Liver (tissue), 8 donors: ENCODE measurements at regions not wholly inside any gene's neighbourhood (a gene's known extent, or its start where the extent isn't known, plus 50 kb on each side); places are given as distances from the start of the nearest gene placed in this dataset.

Source experiments
- DNase-seq: peaks from one replicate; pipeline ENCODE4 v3.0.0-alpha.2; 2017; ENCODE audit warnings: low spot score
- H3K27ac ChIP-seq, 2 donors: one replicate each; pipeline ENCODE4 v1.7.0; 2013; ENCODE audit warnings: inconsistent platforms in 2 of 2, low read length in 2 of 2, control low read depth in 1 of 2, low read depth in 1 of 2, mild to moderate bottlenecking in 1 of 2
- H3K27me3 ChIP-seq, 4 donors: one replicate each; pipeline versions ENCODE4 v1.6.1 to v1.7.0; 2013; ENCODE audit warnings: low read length in 3 of 4, inconsistent platforms in 1 of 4, mild to moderate bottlenecking in 1 of 4, moderate library complexity in 1 of 4; ENCODE audit not compliant: control insufficient read depth in 4 of 4, insufficient read depth in 4 of 4
- H3K36me3 ChIP-seq, 4 donors: one replicate each; pipeline versions ENCODE4 v1.6.1 to v1.7.0; 2013; ENCODE audit warnings: low read length in 3 of 4, mild to moderate bottlenecking in 3 of 4, low read depth in 1 of 4, moderate library complexity in 1 of 4; ENCODE audit not compliant: control insufficient read depth in 4 of 4, insufficient read depth in 3 of 4
- H3K4me1 ChIP-seq, 4 donors: one replicate each; pipeline versions ENCODE4 v1.6.1 to v1.7.0; 2013; ENCODE audit warnings: low read length in 3 of 4, mild to moderate bottlenecking in 3 of 4, moderate library complexity in 1 of 4; ENCODE audit not compliant: control insufficient read depth in 4 of 4, insufficient read depth in 4 of 4
- H3K4me3 ChIP-seq, 3 donors: one replicate each; pipeline versions ENCODE4 v1.6.1 to v1.7.0; 2013; ENCODE audit warnings: low read length in 3 of 3, control low read depth in 1 of 3, low read depth in 1 of 3, mild to moderate bottlenecking in 1 of 3
- H3K9ac ChIP-seq, 2 donors: one replicate each; pipeline ENCODE4 v1.7.0; 2013; ENCODE audit warnings: low read length in 2 of 2, mild to moderate bottlenecking in 2 of 2, moderate library complexity in 2 of 2, control low read depth in 1 of 2, low read depth in 1 of 2
- H3K9me3 ChIP-seq, 4 donors: one replicate each; pipeline versions ENCODE4 v1.6.1 to v1.7.0; 2013; ENCODE audit warnings: low read length in 3 of 4; ENCODE audit not compliant: control insufficient read depth in 4 of 4
- CTCF ChIP-seq: fragments of 150-350 bp; IDR thresholded peaks from 2 replicates; pipeline ENCODE4 v1.5.1; 2017; ENCODE audit warnings: improper control_type of control experiment, low read depth, low read length; ENCODE audit not compliant: missing input control
- EGR1 ChIP-seq, 2 donors: IDR thresholded peaks; 2 replicates each; pipeline ENCODE4 v1.6.1; 2016 to 2018; ENCODE audit warnings: antibody characterized with exemption in 2 of 2, low read depth in 2 of 2
- FOXA1 ChIP-seq: IDR thresholded peaks from 2 replicates; pipeline ENCODE4 v1.6.1; 2016; ENCODE audit warnings: antibody characterized with exemption
- FOXA2 ChIP-seq: IDR thresholded peaks from 2 replicates; pipeline ENCODE4 v1.6.1; 2016; ENCODE audit warnings: antibody characterized with exemption
- GABPA ChIP-seq, 2 donors: IDR thresholded peaks in 1 of 2; conservative IDR thresholded peaks in 1 of 2; 2 replicates each; pipeline ENCODE4 v1.6.1; 2016; ENCODE audit warnings: antibody characterized with exemption in 2 of 2, mild to moderate bottlenecking in 1 of 2, moderate library complexity in 1 of 2
- HNF4A ChIP-seq, 2 donors: conservative IDR thresholded peaks; 2 replicates each; pipeline ENCODE4 v1.6.1; 2016; ENCODE audit warnings: antibody characterized with exemption in 2 of 2, mild to moderate bottlenecking in 2 of 2
- HNF4G ChIP-seq: IDR thresholded peaks from 2 replicates; pipeline ENCODE4 v1.6.1; 2016; ENCODE audit warnings: antibody characterized with exemption
- JUND ChIP-seq, 2 donors: IDR thresholded peaks; 2 replicates each; pipeline ENCODE4 v1.6.1; 2016; ENCODE audit warnings: antibody characterized with exemption in 2 of 2
- MAX ChIP-seq: IDR thresholded peaks from 2 replicates; pipeline ENCODE4 v1.6.1; 2016; ENCODE audit warnings: antibody characterized with exemption
- NR2F2 ChIP-seq: IDR thresholded peaks from 2 replicates; pipeline ENCODE4 v1.6.1; 2016; ENCODE audit warnings: antibody characterized with exemption
- RXRA ChIP-seq, 2 donors: IDR thresholded peaks; 2 replicates each; pipeline ENCODE4 v1.6.1; 2017 to 2018; ENCODE audit warnings: antibody characterized with exemption in 2 of 2, mild to moderate bottlenecking in 1 of 2
- SP1 ChIP-seq: IDR thresholded peaks from 2 replicates; pipeline ENCODE4 v1.6.1; 2018; ENCODE audit warnings: antibody characterized with exemption, mild to moderate bottlenecking
- TAF1 ChIP-seq: conservative IDR thresholded peaks from 2 replicates; pipeline ENCODE4 v1.6.1; 2016; ENCODE audit warnings: antibody characterized with exemption, mild to moderate bottlenecking
- YY1 ChIP-seq: IDR thresholded peaks from 2 replicates; pipeline ENCODE4 v1.6.1; 2016; ENCODE audit warnings: antibody characterized with exemption, mild to moderate bottlenecking
- WGBS: extraction: QIAGEN DNeasy Blood & Tissue Kit; methylation state at CpG from one replicate; pipeline ENCODE4 v1.1.7; 2013; 5-methylcytosine and 5-hydroxymethylcytosine counted together
- TF ChIP-seq, protein P1 (sequence below): IDR thresholded peaks from 2 replicates; pipeline ENCODE4 v1.6.1; 2016; ENCODE audit warnings: antibody characterized with exemption, mild to moderate bottlenecking
- TF ChIP-seq, protein P2 (sequence below): IDR thresholded peaks from 2 replicates; pipeline ENCODE4 v1.6.1; 2016; ENCODE audit warnings: antibody characterized with exemption
- TF ChIP-seq, protein P3 (sequence below): IDR thresholded peaks from 2 replicates; pipeline ENCODE4 v1.6.1; 2016; ENCODE audit warnings: antibody characterized with exemption
- donor health status: healthy.
- donor health status: healthy.
- donor health status: healthy.
- donor health status: healthy.
- donor health status: healthy.

DNA sequence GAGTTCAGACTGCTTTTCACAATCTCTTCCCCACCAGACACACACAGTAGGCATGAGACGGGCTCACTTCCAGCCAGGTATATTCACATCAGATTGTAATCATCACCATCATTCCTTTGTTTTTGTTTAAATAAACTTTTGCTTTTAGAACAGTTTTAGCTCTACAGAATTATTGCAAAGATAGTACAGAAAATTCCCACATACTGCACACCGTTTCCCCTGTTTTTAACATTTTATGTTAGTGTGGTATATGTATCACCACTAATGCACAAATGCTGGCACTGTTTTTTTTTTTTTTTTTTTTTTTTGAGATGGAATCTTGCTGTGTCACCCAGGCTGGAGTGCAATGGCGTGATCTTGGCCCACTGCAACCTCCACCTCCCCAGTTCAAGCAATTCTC lies 83.3 kb upstream of the ANO1 start:
- no peak for DNase-seq
- H3K36me3 ChIP-seq: no peaks in the 10 kb centered on the region
- H3K9me3 ChIP-seq: no peaks in the 10 kb centered on the region
- no peaks in the 10 kb centered on the region for H3K27me3 ChIP-seq
- no peak overlapping the region for H3K4me3 ChIP-seq
- no peak overlapping the region for H3K27ac ChIP-seq
- peaks cover 7 to 41% (median 27%) of the 10 kb centered on the region in 4 donors for H3K4me1 ChIP-seq
- TF ChIP-seq HNF4G: no peak
- TF ChIP-seq HNF4A (conservative IDR thresholded peaks at IDR 0.05): no peak
- no peak for TF ChIP-seq NR2F2
- TF ChIP-seq, protein P1, sequence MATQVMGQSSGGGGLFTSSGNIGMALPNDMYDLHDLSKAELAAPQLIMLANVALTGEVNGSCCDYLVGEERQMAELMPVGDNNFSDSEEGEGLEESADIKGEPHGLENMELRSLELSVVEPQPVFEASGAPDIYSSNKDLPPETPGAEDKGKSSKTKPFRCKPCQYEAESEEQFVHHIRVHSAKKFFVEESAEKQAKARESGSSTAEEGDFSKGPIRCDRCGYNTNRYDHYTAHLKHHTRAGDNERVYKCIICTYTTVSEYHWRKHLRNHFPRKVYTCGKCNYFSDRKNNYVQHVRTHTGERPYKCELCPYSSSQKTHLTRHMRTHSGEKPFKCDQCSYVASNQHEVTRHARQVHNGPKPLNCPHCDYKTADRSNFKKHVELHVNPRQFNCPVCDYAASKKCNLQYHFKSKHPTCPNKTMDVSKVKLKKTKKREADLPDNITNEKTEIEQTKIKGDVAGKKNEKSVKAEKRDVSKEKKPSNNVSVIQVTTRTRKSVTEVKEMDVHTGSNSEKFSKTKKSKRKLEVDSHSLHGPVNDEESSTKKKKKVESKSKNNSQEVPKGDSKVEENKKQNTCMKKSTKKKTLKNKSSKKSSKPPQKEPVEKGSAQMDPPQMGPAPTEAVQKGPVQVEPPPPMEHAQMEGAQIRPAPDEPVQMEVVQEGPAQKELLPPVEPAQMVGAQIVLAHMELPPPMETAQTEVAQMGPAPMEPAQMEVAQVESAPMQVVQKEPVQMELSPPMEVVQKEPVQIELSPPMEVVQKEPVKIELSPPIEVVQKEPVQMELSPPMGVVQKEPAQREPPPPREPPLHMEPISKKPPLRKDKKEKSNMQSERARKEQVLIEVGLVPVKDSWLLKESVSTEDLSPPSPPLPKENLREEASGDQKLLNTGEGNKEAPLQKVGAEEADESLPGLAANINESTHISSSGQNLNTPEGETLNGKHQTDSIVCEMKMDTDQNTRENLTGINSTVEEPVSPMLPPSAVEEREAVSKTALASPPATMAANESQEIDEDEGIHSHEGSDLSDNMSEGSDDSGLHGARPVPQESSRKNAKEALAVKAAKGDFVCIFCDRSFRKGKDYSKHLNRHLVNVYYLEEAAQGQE: no peak
- TF ChIP-seq YY1: no peak
- no peak for TF ChIP-seq CTCF
- no peak for TF ChIP-seq GABPA (IDR thresholded peaks at IDR 0.05 in 1 of 2, conservative IDR thresholded peaks at IDR 0.05 in 1 of 2)
- no peak for TF ChIP-seq FOXA1
- no peak for TF ChIP-seq EGR1 (IDR thresholded peaks at IDR 0.05; ENCODE audit: low read depth in 2 of 2)
- no peak for TF ChIP-seq SP1
- TF ChIP-seq FOXA2: no peak
- TF ChIP-seq RXRA (IDR thresholded peaks at IDR 0.05): no peak
- H3K9ac ChIP-seq: no peak overlapping the region
- WGBS: 65% methylated on average over 3 of the region's 3 CpGs

DNA sequence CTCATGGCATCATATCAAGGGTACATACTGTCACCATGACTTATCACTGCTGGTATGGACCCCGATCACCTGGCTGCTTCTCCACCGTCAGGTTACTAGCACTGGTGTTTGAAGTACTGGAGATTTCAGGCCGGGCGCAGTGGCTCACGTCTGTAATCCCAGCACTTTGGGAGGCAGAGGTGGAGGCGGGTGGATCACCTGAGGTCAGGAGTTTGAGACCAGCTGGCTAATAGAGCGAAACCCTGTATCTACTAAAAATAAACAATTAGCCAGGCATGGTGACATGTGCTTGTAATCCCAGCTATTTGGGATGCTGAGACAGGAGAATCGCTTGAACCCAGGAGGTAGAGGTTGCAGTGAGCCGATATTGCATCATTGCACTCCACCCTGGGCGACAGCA lies 82.4 kb upstream of the ANO1 start:
- Histone ChIP-seq H3K4me1 (peaks cover 7 to 33% (median 23%) of the 10 kb centered on the region in 4 donors), H3K27ac (no peak overlapping the region), H3K9me3 (no peaks in the 10 kb centered on the region), H3K9ac (no peak overlapping the region), H3K4me3 (no peak overlapping the region), H3K27me3 (no peaks in the 10 kb centered on the region), H3K36me3 (no peaks in the 10 kb centered on the region)
- no peak for TF ChIP-seq JUND (IDR thresholded peaks at IDR 0.05)
- no peak for TF ChIP-seq FOXA2
- no peak for TF ChIP-seq RXRA (IDR thresholded peaks at IDR 0.05)
- TF ChIP-seq GABPA (IDR thresholded peaks at IDR 0.05 in 1 of 2, conservative IDR thresholded peaks at IDR 0.05 in 1 of 2): no peak
- no peak for TF ChIP-seq HNF4G
- no peak for TF ChIP-seq MAX
- no peak for TF ChIP-seq NR2F2
- no peak for TF ChIP-seq SP1
- no peak for DNase-seq
- 81% methylated on average over 10 of the region's 10 CpGs for WGBS

DNA sequence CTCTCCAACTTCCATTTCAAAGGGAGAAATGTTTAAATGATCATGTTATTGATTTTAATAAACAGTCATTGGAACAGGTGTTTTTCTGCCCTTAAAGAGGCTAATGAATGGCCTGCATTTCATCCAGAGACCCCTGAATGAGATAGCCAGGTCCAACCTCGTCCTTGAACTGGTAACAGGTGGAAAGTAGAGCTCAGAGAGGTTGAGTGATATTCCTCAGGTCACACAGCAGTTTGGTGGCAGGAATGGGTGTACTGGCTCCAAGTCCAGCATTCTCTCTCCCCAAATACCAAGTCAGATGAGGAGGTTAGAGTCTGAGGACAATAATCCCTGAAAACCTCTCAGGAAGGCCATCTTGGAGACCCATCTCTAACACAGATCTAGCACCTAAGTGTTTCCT lies 81.7 kb upstream of the ANO1 start:
- Histone ChIP-seq H3K9ac (no peak overlapping the region), H3K9me3 (no peaks in the 10 kb centered on the region), H3K36me3 (no peaks in the 10 kb centered on the region), H3K4me3 (no peak overlapping the region), H3K27ac (no peak overlapping the region), H3K4me1 (peaks cover 7 to 29% (median 22%) of the 10 kb centered on the region in 4 donors), H3K27me3 (no peaks in the 10 kb centered on the region)
- DNase-seq: no peak
- WGBS: 80% methylated on average over 1 of the region's 1 CpG
- no peak for TF ChIP-seq SP1
- TF ChIP-seq JUND (IDR thresholded peaks at IDR 0.05): no peak
- TF ChIP-seq, protein P1: no peak
- TF ChIP-seq HNF4A (conservative IDR thresholded peaks at IDR 0.05): no peak
- no peak for TF ChIP-seq FOXA2
- TF ChIP-seq, protein P2, sequence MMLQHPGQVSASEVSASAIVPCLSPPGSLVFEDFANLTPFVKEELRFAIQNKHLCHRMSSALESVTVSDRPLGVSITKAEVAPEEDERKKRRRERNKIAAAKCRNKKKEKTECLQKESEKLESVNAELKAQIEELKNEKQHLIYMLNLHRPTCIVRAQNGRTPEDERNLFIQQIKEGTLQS: no peak
- TF ChIP-seq YY1: no peak
- TF ChIP-seq, protein P3, sequence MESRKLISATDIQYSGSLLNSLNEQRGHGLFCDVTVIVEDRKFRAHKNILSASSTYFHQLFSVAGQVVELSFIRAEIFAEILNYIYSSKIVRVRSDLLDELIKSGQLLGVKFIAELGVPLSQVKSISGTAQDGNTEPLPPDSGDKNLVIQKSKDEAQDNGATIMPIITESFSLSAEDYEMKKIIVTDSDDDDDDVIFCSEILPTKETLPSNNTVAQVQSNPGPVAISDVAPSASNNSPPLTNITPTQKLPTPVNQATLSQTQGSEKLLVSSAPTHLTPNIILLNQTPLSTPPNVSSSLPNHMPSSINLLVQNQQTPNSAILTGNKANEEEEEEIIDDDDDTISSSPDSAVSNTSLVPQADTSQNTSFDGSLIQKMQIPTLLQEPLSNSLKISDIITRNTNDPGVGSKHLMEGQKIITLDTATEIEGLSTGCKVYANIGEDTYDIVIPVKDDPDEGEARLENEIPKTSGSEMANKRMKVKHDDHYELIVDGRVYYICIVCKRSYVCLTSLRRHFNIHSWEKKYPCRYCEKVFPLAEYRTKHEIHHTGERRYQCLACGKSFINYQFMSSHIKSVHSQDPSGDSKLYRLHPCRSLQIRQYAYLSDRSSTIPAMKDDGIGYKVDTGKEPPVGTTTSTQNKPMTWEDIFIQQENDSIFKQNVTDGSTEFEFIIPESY: no peak
- no peak for TF ChIP-seq GABPA (IDR thresholded peaks at IDR 0.05 in 1 of 2, conservative IDR thresholded peaks at IDR 0.05 in 1 of 2)
- no peak for TF ChIP-seq TAF1
- TF ChIP-seq HNF4G: no peak
